SK-N-DZ (cell line): ENCODE measurements at regions not wholly inside any gene's neighbourhood (a gene's known extent, or its start where the extent isn't known, plus 50 kb on each side); places are given as distances from the start of the nearest gene placed in this dataset.
"Not testable (repeated sequence)": the region's sequence is repeated elsewhere in the genome, so short reads cannot be mapped to it uniquely, and the experiment has no call there.

Source experiments
- DNase-seq: peaks from one replicate; pipeline ENCODE4 v3.0.0-alpha.2; 2015; ENCODE audit warnings: low spot score

DNA sequence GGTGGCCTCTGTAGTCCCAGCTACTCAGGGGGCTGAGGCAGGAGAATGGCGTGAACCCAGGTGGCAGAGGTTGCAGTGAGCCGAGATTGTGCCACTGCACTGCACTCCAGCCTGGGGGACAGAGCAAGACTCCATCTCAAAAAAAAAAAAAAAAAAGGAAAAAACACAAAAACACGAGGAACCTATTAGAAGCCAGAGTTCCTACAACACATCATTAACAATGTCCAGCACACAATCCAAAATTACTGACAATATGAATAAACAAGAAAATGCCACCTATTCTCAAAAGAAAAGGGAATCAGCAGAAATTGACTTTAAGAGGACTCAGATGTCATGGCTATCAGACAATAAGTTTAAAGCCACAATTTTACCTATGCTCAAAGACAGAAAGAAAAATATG is 57.3 kb upstream of the HS3ST3A1 start:
- not testable (repeated sequence) for DNase-seq

GRCh38 chr17:13665872-13666635 is 64.3 kb upstream of the HS3ST3A1 start:
- no peak for DNase-seq

- no peak for DNase-seq
Measured at GRCh38 chr17:13671341-13671740, 69.6 kb upstream of the HS3ST3A1 start.

DNA sequence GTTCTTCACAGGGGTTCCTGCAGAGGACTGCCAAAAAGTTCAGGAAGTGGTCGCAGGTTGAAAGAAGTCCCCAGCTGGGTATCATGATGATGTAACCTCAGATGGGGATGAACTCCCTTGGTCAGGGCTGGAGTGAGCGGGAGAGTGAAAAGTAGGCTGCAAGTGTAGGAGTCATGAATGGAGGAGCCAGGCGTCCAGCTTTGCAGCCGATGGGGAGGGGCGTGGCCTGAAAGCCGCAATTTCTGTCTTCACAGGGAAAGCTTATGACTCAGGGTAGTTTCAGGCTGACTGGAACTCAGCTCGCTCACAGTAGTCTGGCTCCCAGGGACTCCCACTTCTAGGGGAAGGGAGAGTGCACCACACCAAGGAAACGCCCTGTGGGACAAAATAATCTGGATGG is 70.0 kb upstream of the HS3ST3A1 start:
- DNase-seq: no peak

GRCh38 chr17:13678361-13678760 is 76.6 kb upstream of the HS3ST3A1 start:
- DNase-seq: no peak

DNA sequence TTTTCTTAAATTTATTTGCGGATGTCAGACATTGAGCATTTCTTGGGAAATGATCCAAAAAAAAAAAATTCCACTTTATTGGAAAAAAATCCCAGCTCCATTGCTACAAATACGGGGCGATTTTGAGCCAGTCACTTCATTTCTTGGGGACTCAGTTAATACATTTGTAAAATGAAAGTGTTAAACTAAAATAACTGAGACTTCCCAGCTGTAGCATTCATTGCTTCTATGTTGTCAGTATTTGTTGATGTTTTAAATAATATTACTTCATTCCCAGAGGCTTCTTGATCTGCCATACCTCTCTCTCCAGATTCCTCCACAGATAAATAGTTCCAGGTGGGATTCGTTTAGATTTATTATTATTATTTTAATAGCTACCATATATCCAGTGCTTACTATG is 77.1 kb upstream of the HS3ST3A1 start:
- no peak for DNase-seq

- no peak for DNase-seq
Measured at GRCh38 chr17:13688716-13689115, 87.0 kb upstream of the HS3ST3A1 start.

DNA sequence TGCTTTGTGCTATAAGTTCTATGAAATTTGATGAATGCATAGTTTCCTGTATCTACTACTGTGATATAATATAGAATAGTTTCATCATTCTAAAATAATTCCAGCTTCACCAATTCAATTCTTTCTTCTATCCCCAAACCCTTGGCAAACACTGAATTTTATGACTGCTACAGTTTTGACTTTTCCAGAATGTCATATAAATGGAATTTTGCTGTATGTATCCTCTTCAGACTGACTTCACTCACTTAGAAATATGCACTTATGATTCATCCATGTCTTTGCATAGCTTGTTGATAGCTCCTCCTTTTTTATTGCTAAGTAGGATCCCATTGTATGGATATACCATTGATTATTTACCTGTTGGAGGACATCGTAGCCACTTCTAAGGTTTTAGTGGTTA is 89.1 kb upstream of the HS3ST3A1 start:
- no peak for DNase-seq

DNA sequence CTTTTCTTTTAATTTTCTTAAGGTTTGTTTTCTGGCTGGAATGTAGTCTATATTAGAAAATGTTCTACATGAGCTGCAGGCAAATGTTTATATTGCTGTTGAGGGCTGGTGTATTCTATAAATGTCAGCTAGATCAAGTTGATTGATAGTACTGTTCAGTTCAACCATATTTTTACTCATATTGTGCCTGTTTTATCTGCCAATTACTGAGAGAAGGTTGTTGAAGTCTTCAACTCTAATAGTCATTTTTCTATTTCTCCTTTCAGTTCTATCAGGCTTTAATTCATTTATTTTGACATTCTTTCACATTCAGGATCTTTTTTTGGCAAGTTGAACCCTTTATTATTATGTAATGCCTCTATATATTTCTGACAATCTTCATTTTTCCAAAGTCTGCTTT is 93.2 kb upstream of the HS3ST3A1 start:
- DNase-seq: no peak

DNA sequence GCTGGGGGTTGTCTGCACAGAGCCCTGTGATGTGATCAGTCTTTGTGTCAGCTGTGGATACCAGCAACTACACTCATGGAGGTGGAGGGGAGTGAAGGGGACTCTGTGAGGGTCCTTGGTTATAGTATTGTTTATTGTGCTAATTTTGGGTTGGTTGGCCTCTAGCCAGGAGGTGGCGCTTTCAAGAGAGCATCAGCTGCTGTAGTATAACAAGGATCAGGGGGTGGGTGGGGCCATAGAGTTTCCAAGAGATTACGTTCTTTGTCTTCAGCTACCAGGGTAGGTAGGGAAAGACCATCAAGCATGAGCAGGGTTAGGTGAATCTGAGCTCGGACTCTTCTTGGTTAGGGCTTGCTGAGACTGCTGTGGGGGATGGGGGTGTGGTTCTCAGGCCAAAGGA is 97.1 kb upstream of the HS3ST3A1 start:
- no peak for DNase-seq

- DNase-seq: no peak
Measured at GRCh38 chr17:13699261-13699660, 97.5 kb upstream of the HS3ST3A1 start.

DNA sequence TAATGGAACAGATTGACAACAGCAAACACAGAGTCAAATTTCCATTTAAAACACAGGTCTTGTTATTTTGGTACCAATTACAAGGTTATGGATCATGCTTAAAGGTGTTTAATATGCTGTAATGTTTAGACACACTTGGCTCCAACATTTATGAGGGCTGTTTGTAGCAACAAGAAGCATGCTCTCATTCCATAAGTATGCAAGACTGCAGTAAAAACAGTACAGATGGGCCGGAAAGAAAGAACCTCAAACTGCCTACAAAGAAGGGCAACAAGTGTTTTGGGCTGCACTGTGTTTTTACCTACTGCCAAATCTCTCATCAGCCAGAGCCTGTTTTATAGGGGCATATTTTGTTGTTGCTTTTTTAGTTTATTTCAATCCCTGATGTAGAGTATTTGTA is 100.5 kb upstream of the HS3ST3A1 start:
- DNase-seq: no peak

DNA sequence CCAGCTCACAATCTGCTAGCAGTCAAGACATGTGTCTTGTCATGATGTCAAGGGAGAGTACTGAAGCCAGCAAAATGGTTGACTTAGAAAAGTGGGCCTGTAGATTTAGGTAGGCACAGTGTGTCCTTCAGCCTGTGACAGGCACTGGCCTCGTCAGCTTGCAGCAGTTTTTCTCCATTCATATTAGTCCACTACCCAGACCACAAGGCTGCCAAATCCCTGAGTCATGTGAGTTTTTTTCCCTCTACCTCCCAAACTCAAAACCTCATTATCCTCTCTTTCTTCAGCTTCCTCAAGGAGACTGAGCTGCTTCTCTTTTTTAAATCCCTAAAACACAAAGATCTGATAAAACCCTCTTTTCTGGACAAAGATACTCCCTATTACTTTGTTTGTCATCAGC is 102.6 kb upstream of the HS3ST3A1 start:
- DNase-seq: no peak

DNA sequence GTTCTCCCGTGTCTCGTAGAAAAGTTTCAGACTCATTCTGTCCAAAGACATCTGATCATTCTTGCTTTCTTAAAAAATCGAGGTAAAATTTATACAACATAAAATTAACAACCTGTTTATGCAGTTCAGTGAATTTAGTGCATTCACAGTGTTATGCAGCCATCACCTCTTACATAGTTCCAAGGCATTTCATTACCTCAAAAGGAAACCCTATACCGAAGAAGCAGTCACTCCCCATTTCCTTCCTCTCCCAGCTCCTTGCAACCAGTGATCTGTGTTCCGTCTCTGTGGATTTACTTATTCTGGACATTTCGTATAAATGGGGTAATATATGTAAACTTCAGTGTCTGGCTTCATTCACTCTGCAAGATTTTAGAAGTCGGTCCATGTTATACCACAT is 103.5 kb upstream of the HS3ST3A1 start:
- DNase-seq: no peak

GRCh38 chr17:13721705-13722104 is 120.0 kb upstream of the HS3ST3A1 start:
- no peak for DNase-seq

- no peak for DNase-seq
Measured at GRCh38 chr17:13725288-13725990, 123.7 kb upstream of the HS3ST3A1 start.

DNA sequence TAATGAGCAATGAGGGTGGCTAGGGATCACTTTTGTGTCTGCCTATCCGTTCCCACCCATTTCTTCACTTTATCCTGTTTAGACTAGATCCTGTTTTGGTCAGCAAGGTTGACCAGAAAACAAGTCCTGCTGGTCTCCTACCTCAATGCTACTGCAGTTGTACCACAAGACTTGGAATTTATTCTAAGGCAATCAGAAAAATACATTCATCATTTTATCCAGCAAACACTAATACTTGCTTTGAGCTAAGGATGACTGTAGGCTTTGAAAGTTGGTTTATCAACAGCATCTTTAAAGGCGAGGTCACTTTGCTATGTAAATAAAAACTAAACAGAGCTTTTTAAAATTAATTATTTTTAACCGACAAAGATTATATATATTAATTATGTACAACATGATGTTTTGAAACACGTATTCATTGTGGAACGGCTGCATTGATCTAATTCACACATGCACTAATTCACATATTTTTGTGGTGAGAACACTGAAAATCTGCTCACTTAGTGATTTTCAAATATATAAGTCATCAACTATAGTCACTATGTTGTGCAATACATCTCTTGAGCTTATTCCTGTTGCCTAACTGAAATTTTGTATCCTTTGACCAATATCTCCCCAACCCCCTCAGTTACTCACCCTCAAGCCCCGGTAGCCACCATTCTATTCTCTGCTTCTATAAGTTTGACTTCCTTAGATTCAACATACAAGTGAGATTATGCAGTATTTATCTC is 125.9 kb upstream of the HS3ST3A1 start:
- no peak for DNase-seq

DNA sequence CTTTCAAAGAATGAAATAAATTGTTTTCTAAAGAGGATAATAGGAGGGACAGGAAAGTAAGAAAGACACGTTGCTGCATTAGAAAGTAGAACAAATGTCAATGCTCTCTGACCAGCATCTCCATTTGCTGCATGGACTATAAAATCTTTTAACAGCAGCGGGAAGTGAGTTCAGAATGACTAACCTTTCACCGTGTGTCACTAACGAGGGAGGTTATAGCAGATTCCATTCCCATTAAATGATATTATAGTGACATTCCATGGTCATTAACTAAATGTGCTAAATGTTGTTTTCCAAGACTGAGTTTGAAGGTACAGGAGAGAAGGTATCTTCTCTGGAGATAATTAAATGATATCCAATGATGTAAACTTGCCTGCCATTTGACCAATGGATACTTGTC is 127.1 kb upstream of the HS3ST3A1 start:
- DNase-seq: no peak

DNA sequence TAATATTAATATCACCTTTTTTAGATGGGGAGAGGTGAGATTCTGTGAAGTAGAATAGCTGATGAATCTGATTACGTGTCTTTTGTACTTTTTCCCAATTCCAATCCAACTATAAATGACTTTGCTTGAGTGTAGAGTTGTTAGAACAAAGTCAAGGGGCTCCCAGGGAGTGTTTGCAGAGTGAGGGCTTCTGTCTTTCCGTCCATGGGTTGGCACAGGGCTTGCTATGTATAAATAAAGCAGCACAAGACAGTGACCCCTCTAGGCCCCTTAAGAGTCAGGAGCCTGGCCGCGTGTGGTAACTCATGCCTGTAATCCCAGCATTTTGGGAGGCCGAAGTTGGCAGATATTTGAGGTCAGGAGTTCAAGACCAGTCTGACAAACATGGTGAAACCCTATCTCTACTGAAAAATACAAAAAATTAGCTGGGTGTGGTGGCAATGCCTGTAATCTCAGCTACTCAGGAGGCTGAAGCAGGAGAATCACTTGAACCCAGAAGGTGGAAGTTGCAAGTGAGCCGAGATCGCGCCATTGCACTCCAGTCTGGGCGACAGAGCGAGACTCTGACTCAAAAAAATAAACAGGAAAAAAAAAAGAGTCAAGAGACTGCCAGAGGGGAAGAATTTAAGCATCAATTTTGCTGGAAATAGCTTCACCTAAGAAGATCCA is 127.9 kb upstream of the HS3ST3A1 start:
- DNase-seq: no peak

DNA sequence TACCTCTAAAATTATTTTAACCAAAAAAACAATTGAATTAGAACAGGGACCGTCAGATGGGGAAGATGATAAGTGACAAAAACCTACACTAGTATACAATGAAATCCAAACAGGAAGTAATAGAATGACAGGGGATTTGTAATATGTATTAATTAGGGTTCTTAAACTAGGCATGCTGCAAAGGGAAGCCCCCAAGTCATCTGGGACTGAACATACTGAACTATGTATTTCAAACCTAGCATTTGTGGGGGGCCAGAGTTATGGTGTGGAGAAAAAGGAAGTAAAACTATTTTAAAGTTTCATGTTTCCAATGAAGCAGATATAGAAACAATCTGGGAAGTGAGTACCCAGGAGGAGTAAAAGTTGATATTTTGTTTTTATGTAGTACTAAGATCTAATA is 133.2 kb upstream of the HS3ST3A1 start:
- no peak for DNase-seq

DNA sequence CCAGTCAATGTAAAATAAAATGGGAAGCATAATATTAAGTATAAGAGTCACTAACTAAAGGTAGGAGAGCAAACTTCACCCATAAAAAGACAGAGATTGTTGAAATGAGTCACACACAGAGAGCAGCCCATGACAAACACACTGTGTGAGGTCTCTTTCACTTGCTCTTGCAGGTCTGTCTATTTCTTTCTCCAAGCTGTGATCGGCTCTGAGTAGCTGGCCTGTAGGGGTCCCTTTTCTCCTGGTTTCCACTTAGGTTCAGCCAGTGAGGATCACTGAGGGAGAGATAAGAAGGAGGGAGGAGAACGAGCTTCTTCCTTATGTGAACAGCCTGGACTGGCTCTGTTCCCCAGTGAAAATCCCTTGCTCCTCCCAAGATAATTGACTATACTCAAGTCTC is 133.7 kb upstream of the HS3ST3A1 start:
- peak; percentile 24 for DNase-seq

- peak; percentile 29 for DNase-seq
Measured at GRCh38 chr17:13735861-13736260, 134.1 kb upstream of the HS3ST3A1 start.
